GM12891 (cell line): ENCODE measurements at regions not wholly inside any gene's neighbourhood (a gene's known extent, or its start where the extent isn't known, plus 50 kb on each side); places are given as distances from the start of the nearest gene placed in this dataset.

ENCODE experiments used
- PAX5 ChIP-seq: IDR thresholded peaks from 2 replicates; pipeline ENCODE4 v1.6.1; 2011; ENCODE audit warnings: low read length, moderate library complexity, mild to moderate bottlenecking; ENCODE audit not compliant: insufficient read depth, severe bottlenecking
- POLR2A ChIP-seq: IDR thresholded peaks from 2 replicates; pipeline ENCODE4 v1.6.1; 2011; ENCODE audit warnings: low read depth, low read length, control low read depth
- POLR2AphosphoS5 ChIP-seq: IDR thresholded peaks from 2 replicates; pipeline ENCODE4 v1.6.1; 2011; ENCODE audit warnings: low read depth, low read length, control low read depth
- POU2F2 ChIP-seq: IDR thresholded peaks from 2 replicates; pipeline ENCODE4 v1.6.1; 2011; ENCODE audit warnings: low read depth, mild to moderate bottlenecking, control low read depth, low read length, moderate library complexity
- SPI1 ChIP-seq: IDR thresholded peaks from 2 replicates; pipeline ENCODE4 v1.6.1; 2011; ENCODE audit warnings: low read depth, low read length, control low read depth
- TAF1 ChIP-seq: IDR thresholded peaks from 2 replicates; pipeline ENCODE4 v1.6.1; 2011; ENCODE audit warnings: low read depth, low read length, control low read depth

DNA sequence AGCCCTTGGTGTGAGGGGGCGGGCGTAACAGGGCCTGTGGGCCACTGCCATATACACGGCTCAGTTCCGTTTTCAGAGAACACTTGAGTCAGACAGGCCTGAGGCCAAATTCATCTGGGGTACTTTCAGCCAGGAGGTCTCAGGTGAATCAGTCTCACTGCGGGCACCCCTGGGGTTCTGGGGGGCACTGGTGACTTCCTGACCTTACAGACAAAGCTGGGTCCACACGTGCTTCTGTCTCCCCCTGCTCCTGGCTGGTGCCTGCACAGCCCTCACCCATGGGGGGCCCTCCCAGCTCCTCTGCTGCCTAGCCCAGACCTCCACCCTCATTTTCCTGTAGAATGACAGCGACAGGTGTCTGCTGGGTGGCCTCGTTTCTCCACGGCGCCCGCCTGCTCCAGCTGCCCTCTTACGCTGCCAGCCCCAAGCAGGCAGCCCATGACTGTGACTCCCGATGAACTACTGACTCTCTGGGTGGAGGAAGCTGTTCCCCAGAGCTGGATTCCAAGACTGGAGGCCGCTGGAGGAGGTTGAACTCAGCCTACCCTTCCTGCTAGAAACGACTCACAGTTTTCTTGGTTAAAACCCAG, 374.1 kb upstream of the IRX4 start:
- TF ChIP-seq POLR2AphosphoS5 (no peak), POLR2A (no peak), TAF1 (no peak), SPI1 (no peak), POU2F2 (no peak), PAX5 (no peak)
